COLO668 (cell line): ENCODE measurements at regions not wholly inside any gene's neighbourhood (a gene's known extent, or its start where the extent isn't known, plus 50 kb on each side); places are given as distances from the start of the nearest gene placed in this dataset.

Source experiments
- DNase-seq: peaks from one replicate; lab custom pipeline; 2025; ENCODE audit not compliant: unreplicated experiment; lab: John Stamatoyannopoulos, UW

- DNase-seq = no peak
These were observed 227.7 kb upstream of the B3GAT1 start for GRCh38 chr11:134639586-134640330.

- DNase-seq = no peak
These were observed 226.9 kb upstream of the B3GAT1 start for GRCh38 chr11:134638796-134639430.

GRCh38 chr11:134637091-134638015 is 225.3 kb upstream of the B3GAT1 start:
- no peak for DNase-seq

- no peak for DNase-seq
These were observed 224.0 kb upstream of the B3GAT1 start for GRCh38 chr11:134636071-134636470.

GRCh38 chr11:134634897-134635831 is 223.1 kb upstream of the B3GAT1 start:
- DNase-seq = no peak

- no peak for DNase-seq
These were observed 221.2 kb upstream of the B3GAT1 start for GRCh38 chr11:134633276-134633675.

- no peak for DNase-seq
These were observed 220.5 kb upstream of the B3GAT1 start for GRCh38 chr11:134632347-134633119.

GRCh38 chr11:134630861-134631260 is 218.8 kb upstream of the B3GAT1 start:
- no peak for DNase-seq

- DNase-seq = no peak
These were observed 216.4 kb upstream of the B3GAT1 start for GRCh38 chr11:134628426-134628825.

- DNase-seq = no peak
These were observed 214.0 kb upstream of the B3GAT1 start for GRCh38 chr11:134626032-134626431.

GRCh38 chr11:134625631-134626030 is 213.6 kb upstream of the B3GAT1 start:
- no peak for DNase-seq

- DNase-seq = no peak
These were observed 213.1 kb upstream of the B3GAT1 start for GRCh38 chr11:134625151-134625550.

- no peak for DNase-seq
These were observed 212.3 kb upstream of the B3GAT1 start for GRCh38 chr11:134624166-134624920.

GRCh38 chr11:134623711-134624110 is 211.7 kb upstream of the B3GAT1 start:
- no peak for DNase-seq

GRCh38 chr11:134622458-134622857 is 210.4 kb upstream of the B3GAT1 start:
- DNase-seq = no peak

- no peak for DNase-seq
These were observed 205.3 kb upstream of the B3GAT1 start for GRCh38 chr11:134617360-134617759.

GRCh38 chr11:134616038-134616437 is 204.0 kb upstream of the B3GAT1 start:
- no peak for DNase-seq

GRCh38 chr11:134615041-134615615 is 203.1 kb upstream of the B3GAT1 start:
- no peak for DNase-seq

GRCh38 chr11:134614141-134614540 is 202.1 kb upstream of the B3GAT1 start:
- DNase-seq = no peak
